ENCODE measurements at regions not wholly inside any gene's neighbourhood (a gene's known extent, or its start where the extent isn't known, plus 50 kb on each side); places are given as distances from the start of the nearest gene placed in this dataset.
"Not testable (repeated sequence)": the region's sequence is repeated elsewhere in the genome, so short reads cannot be mapped to it uniquely, and the experiment has no call there.

GRCh38 chr3:6491768-6492167, 369.1 kb upstream of the GRM7 start:
- TF ChIP-seq CTCF (IDR thresholded peaks at IDR 0.05; ENCODE audit: insufficient read depth, low read length): no peak
- DNase-seq (ENCODE audit: low read depth): no peak
- H3K4me3 ChIP-seq (ENCODE audit: low read depth, low read length): no peak overlapping the region

GRCh38 chr3:6492306-6492705, 368.6 kb upstream of the GRM7 start:
- DNase-seq (ENCODE audit: low read depth): no peak
- H3K4me3 ChIP-seq (ENCODE audit: low read depth, low read length): no peak overlapping the region
- TF ChIP-seq CTCF (IDR thresholded peaks at IDR 0.05; ENCODE audit: insufficient read depth, low read length): no peak

- not testable (repeated sequence) for H3K4me3 ChIP-seq (ENCODE audit: low read depth, low read length)
These were observed 362.0 kb upstream of the GRM7 start for GRCh38 chr3:6498944-6499343.

DNA sequence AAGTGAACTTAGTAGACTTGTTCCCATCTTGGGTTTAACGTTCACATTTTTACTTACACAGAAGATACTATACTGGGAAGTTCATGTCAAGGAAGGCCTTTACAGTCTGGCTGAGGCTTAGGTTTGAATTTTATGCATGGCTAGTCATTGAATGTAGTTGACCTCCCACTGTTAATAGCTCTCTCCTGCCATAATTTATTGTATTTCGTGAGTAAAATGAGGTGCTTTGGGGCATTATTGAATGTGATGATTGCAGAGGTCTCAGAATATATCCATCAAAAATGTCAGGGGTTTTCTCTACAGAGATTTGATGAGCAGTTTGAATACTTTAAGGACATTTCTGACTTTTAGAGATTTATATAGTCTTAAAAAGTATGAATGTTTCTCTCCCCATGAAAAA, 356.6 kb upstream of the GRM7 start:
- TF ChIP-seq CTCF (IDR thresholded peaks at IDR 0.05; ENCODE audit: insufficient read depth, low read length): no peak
- no peak overlapping the region for H3K4me3 ChIP-seq (ENCODE audit: low read depth, low read length)
- DNase-seq (ENCODE audit: low read depth): no peak

More at GRCh38 chr3:6498944-6499343, 362.0 kb upstream of the GRM7 start:
- not testable (repeated sequence) for DNase-seq (ENCODE audit: low read depth)

DNA sequence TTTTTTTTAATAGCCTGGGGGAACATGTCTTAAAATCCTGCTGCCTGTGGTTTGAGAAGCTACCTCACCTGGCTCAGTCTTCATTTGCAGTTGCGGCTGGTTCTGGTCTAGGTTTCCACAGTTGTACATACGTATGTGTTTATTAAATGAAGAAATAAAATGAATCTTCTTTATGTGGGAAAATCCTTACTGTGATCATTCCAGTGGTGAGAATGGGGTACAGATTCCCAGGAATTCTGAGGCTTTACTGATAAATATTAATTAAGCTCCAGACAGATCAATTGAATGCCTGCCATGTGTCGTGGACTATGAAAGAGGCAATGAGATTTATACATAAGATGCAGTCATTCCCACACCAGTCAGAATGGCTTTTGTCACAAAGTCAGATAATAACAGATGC, 356.1 kb upstream of the GRM7 start:
- TF ChIP-seq CTCF (IDR thresholded peaks at IDR 0.05; ENCODE audit: insufficient read depth, low read length): no peak
- no peak for DNase-seq (ENCODE audit: low read depth)
- H3K4me3 ChIP-seq (ENCODE audit: low read depth, low read length): no peak overlapping the region

- H3K4me3 ChIP-seq (ENCODE audit: low read depth, low read length): no peak overlapping the region
- no peak for TF ChIP-seq CTCF (IDR thresholded peaks at IDR 0.05; ENCODE audit: insufficient read depth, low read length)
- DNase-seq (ENCODE audit: low read depth): no peak
These were observed 352.5 kb upstream of the GRM7 start for GRCh38 chr3:6508410-6508759.

DNA sequence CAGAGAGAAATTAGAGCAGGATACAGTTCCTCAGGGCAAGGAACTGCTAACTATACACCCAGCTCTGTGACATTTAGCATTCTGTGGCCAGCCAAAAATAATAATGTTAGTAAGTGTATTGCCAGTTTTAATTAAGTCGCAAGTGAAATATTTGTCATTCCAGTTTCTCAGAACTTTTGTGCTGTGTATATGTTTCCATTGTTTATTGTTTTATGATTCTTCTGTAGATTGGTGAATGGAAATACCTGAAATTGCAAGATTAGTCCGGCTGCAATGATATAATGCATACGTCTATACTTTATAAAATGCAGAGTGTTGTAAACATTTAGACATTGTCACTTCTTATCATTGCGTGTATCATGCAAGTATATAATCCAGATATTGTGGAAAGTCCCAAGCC, 351.3 kb upstream of the GRM7 start:
- H3K4me3 ChIP-seq (ENCODE audit: low read depth, low read length): no peak overlapping the region
- no peak for TF ChIP-seq CTCF (IDR thresholded peaks at IDR 0.05; ENCODE audit: insufficient read depth, low read length)
- no peak for DNase-seq (ENCODE audit: low read depth)
